ENCODE measurements at regions not wholly inside any gene's neighbourhood (a gene's known extent, or its start where the extent isn't known, plus 50 kb on each side); places are given as distances from the start of the nearest gene placed in this dataset.
"Not testable (repeated sequence)": the region's sequence is repeated elsewhere in the genome, so short reads cannot be mapped to it uniquely, and the experiment has no call there.

DNA sequence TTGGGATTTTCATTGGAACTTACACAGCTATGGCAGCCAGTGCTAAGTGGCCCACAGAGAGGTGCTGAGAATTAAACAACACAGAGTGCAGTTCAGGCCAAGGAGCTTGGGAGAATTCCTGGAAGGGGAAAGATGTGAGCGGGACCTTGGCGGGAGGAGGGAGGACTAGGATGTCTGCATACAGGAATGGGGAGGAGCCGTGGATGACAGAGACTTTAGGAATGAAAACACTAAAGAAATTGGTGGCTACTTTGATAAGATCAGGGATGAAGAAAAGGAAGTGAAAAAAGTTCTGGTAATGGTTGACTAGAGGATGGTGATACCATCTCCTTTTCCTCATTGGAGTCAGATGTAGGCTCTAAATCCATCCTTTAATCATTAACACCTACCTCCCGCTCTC lies 234.2 kb upstream of the FZD8 start:
- no peak for FAIRE-seq

GRCh38 chr10:35875016-35875676 lies 233.1 kb upstream of the FZD8 start:
- FAIRE-seq = no peak

DNA sequence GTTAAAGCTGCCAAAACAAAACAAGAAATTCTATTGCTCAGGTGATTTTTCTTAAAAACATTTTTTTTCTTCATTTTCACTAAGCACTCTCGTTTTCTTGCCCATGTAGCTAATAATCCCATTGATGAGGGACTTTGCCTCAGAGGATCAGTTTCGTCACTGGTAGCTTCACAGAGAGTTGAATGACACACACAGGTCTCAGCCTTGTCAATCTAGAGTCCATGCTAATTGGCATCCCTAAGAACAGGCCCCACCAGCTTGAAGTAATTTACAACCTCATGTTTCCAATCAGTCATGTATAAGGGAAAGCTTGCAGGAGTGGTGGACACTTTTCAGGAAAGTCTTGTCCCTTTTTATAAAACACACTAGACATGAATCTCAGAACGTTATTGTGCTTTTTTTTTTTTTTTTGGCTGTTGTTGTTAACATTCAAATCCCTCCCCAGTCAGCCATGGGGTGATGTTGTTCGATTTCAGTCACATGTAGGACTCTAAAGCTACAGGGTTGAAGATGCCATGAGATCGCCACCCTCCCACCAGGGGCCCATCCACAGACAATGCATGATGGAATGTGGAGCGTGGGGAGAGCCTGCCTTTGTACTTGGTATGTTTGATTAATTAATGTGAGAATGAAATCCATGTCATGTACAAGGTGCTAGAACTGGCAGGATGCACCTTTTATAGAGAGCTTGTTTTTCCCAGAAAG lies 232.4 kb upstream of the FZD8 start:
- FAIRE-seq = no peak

- no peak for FAIRE-seq
These were observed 230.6 kb upstream of the FZD8 start for GRCh38 chr10:35872671-35873070.

GRCh38 chr10:35870665-35871310 lies 228.7 kb upstream of the FZD8 start:
- no peak for FAIRE-seq

DNA sequence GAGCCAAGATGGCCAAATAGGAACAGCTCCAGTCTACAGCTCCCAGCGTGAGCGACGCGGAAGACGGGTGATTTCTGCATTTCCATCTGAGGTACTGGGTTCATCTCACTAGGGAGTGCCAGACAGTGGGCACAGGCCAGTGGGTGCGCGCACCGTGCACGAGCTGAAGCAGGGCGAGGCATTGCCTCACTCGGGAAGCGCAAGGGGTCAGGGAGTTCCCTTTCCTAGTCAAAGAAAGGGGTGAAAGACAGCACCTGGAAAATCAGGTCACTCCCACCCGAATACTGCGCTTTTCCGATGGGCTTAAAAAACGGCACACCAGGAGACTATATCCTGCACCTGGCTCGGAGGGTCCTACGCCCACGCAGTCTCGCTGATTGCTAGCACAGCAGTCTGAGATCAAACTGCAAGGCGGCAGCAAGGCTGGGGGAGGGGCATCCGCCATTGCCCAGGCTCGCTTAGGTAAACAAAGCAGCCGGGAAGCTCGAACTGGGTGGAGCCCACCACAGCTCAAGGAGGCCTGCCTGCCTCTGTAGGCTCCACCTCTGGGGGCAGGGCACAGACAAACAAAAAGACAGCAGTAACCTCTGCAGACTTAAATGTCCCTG lies 216.7 kb upstream of the FZD8 start:
- not testable (repeated sequence) for FAIRE-seq

- FAIRE-seq = no peak
These were observed 215.8 kb upstream of the FZD8 start for GRCh38 chr10:35857860-35858259.

GRCh38 chr10:35855155-35855947 lies 213.3 kb upstream of the FZD8 start:
- no peak for FAIRE-seq

DNA sequence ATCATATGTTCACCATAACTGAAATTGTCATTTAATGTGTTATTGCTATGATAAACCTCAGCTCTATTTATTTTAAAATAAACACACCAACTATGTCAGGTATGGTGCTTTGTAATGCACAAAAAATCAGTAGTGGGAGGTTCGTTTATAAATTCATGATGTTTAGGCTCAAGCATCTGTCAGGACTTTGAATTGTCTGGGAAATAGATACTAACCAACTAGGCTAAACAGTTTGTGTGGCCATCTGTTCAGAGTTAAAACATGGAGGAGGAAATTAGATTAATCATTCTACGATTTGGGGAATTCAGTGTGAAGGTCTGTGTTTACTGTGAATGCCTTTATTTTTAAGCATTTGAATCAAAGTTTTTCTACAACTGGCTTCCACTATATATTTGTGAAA lies 212.6 kb upstream of the FZD8 start:
- no peak for FAIRE-seq

GRCh38 chr10:35852721-35853120 lies 210.6 kb upstream of the FZD8 start:
- no peak for FAIRE-seq

GRCh38 chr10:35848412-35848811 lies 206.3 kb upstream of the FZD8 start:
- no peak for FAIRE-seq

- FAIRE-seq = no peak
These were observed 202.6 kb upstream of the FZD8 start for GRCh38 chr10:35844686-35845085.

DNA sequence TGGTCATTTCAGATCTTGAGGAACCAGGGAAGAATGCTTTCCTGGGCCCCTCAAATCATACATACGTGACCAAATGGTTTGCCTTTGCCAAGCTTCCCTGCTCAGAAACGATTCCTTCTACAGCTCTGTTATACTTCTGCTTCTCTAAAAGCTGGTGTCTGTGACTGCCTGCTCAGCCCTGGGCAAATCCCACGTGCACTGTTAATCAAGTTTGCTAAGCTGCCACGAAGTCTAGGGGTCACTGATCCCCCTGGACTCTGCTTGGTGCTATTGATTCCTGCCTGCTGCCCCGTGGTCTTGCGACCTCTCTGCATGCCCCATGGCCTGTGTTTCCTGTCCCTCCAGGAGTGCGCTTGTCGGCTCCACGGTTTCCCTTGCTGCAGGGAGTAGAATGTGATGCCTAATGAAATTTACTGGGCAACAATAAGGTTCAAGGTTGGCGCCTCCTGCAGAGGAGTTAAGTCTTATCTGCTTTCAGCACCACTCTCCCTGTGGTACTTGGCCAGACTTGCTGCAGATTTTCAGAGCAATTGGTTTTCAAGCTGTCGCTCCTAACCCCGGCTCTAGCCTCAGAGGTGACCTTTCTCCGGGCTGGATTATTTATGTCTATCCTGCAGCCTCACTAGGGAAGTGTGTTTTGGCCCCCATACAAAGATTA lies 201.6 kb upstream of the FZD8 start:
- no peak for FAIRE-seq

DNA sequence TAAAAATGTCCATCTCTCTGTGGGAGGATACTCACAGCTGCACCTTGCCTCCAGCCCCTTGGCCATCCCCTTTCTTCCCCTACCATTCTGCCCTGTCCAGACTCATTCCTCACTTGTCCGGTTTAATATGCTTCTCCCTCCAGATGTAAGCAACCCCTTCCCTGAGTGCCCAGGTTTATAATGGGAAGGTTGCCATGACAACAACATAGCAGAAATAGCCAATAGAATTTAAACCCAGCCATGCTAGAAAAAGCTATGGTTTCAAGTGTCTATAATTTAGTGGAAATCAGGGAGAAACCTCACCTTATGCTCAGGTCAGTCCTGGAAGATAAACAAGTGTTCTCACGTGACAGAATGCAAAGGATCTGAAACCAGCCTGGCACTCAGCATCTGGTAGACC lies 196.0 kb upstream of the FZD8 start:
- no peak for FAIRE-seq

GRCh38 chr10:35835545-35835944 lies 193.4 kb upstream of the FZD8 start:
- no peak for FAIRE-seq

DNA sequence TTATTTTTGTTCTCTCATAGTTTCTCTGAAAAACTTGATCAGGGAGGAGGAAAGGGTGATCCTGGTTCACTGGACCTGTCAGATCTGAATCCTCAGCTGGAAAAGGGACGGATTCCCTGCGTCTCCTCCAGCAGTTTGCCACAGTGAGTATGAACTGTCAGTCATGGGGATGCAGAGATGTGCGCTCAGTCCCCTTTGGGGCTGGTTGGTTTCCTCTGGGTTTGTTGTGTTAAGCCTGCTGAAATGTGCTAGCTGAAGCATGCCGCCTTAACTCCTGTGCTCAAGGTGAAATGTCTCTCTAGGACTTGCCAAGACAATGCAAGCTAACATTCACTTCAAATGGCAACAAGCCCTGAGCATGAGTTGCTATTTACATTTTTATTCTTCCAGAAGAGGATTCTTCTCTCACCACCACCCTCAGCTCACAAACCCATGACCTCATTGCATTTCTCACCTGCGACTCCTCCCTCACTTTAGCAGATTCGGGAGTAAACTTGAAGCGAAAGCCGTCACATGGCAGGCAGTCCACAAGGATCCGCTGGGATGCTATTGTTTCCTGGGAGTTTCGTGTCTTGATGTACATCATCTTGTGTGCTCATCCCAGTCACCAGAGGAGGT lies 192.9 kb upstream of the FZD8 start:
- FAIRE-seq = no peak

GRCh38 chr10:35827783-35828182 lies 185.7 kb upstream of the FZD8 start:
- FAIRE-seq = no peak

GRCh38 chr10:35824704-35825103 lies 182.6 kb upstream of the FZD8 start:
- no peak for FAIRE-seq

DNA sequence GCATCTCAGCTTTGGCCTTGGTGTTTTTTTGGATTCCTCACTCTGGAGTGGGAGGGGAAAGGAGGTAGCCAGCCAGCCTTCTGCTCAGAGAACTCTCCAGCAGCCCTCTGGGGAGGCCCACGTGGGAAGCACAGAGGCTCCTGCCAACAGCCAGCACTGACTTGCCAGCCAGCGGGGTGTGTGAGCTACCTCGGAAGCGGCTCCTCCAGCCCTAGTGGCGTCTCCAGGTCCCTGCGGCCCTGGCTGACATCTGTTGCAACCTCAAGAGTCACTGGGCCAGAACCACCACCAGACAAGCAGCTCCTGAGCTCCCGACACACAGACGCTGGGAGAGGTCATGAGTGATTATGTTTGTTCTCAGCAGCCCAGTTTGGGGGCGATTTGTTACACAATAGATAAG lies 180.2 kb upstream of the FZD8 start:
- FAIRE-seq = no peak

GRCh38 chr10:35821339-35821911 lies 179.3 kb upstream of the FZD8 start:
- no peak for FAIRE-seq

DNA sequence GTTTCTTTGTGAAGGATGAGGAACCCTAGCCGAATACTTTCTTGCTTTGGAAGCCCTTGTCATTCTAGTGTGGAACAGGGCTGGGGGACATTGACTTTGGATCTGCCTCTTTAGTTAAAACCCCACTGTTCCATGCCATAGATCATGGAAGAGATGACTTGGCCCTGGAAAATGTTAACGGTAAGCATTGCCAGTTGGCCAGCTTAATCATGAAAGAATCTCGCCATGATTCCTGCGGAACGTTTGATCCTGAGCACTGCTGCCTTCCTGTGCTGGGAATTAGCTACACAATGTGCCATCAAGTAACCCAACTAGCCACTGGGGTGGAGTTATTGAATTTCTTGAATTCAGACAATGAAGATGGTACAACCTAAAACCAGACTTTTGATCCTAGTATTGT lies 177.6 kb upstream of the FZD8 start:
- no peak for FAIRE-seq

- no peak for FAIRE-seq
These were observed 176.9 kb upstream of the FZD8 start for GRCh38 chr10:35819011-35819410.
